OCI-LY3 (cell line): ENCODE measurements at regions not wholly inside any gene's neighbourhood (a gene's known extent, or its start where the extent isn't known, plus 50 kb on each side); places are given as distances from the start of the nearest gene placed in this dataset.
"Not testable (repeated sequence)": the region's sequence is repeated elsewhere in the genome, so short reads cannot be mapped to it uniquely, and the experiment has no call there.

Experiments
- H2AFZ ChIP-seq: fragments of 200-600, 300-600 bp; shearing (Covaris generic); 2 replicates; pipeline ENCODE4 v1.6.0; 2014; ENCODE audit warnings: antibody characterized with exemption, low read depth, low read length
- H3K27ac ChIP-seq: fragments of 200-600, 300-600 bp; sonication (generic); 2 replicates; pipeline ENCODE4 v1.5.1; 2014; ENCODE audit warnings: mild to moderate bottlenecking, low read length, moderate library complexity, mixed read lengths
- H3K27me3 ChIP-seq: fragments of 200-600, 300-600 bp; sonication (generic); 2 replicates; pipeline ENCODE4 v1.6.1; 2014; ENCODE audit warnings: low read depth, low read length, mixed read lengths
- H3K36me3 ChIP-seq: fragments of 200-600, 300-600 bp; sonication (generic); replicated peaks from 2 replicates; pipeline ENCODE3; 2014; ENCODE audit warnings: low read depth, low read length, mixed read lengths
- H3K4me1 ChIP-seq: fragments of 300-600, 200-600 bp; sonication (generic); 2 replicates; pipeline ENCODE4 v1.6.1; 2014; ENCODE audit warnings: low read length, mixed read lengths
- H3K4me2 ChIP-seq: fragments of 200-600, 300-600 bp; sonication (generic); 2 replicates; pipeline ENCODE4 v1.6.1; 2014; ENCODE audit warnings: low read length, mixed read lengths
- H3K4me3 ChIP-seq: fragments of 300-600, 200-600 bp; sonication (generic); 2 replicates; pipeline ENCODE4 v1.5.1; 2014; ENCODE audit warnings: antibody characterized with exemption, mild to moderate bottlenecking, low read length, moderate library complexity
- H3K79me2 ChIP-seq: fragments of 300-600, 200-600 bp; shearing (Covaris generic); 2 replicates; pipeline ENCODE4 v1.6.1; 2014; ENCODE audit warnings: mild to moderate bottlenecking, low read length, mixed read lengths
- H3K9ac ChIP-seq: fragments of 300-600, 200-600 bp; shearing (Covaris generic); 2 replicates; pipeline ENCODE4 v1.6.0; 2014; ENCODE audit warnings: mild to moderate bottlenecking, low read length, moderate library complexity
- H3K9me3 ChIP-seq: fragments of 200-600, 300-600 bp; shearing (Covaris generic); 2 replicates; pipeline ENCODE4 v1.6.1; 2014; ENCODE audit warnings: low read length, mixed read lengths; ENCODE audit not compliant: insufficient read depth
- H4K20me1 ChIP-seq: fragments of 200-600, 300-600 bp; sonication (generic); 2 replicates; pipeline ENCODE4 v1.6.1; 2016; ENCODE audit warnings: low read length, mixed read lengths; ENCODE audit not compliant: insufficient read depth
- CTCF ChIP-seq: fragments of 200-600, 300-600 bp; sonication (generic); IDR thresholded peaks from 2 replicates; pipeline ENCODE4 v1.5.1; 2014; ENCODE audit warnings: antibody characterized with exemption, low read length, low read depth
- EZH2phosphoT487 ChIP-seq: fragments of 200-600 bp; shearing (Covaris generic); IDR thresholded peaks from 2 replicates; pipeline ENCODE4 v1.6.1; 2018; ENCODE audit warnings: antibody characterized with exemption, mixed run types, low read depth

DNA sequence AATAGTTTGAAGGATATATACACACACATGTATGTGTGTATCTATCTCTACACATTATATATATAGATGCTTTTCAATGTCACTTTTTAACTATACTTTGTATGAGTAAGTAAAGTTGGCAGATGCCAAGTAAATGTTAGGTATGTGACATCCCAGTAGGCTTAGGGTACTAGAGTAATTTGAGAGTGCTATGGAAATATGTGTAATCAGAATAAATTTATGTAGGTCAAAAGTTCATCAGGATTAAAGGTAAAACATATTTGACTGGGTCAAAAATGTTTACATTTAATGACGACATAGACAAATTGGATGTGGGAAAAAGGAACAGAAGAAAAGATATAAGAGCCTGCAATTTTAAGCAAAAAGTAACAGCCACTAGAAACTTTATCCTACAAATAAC, 588.8 kb downstream of the ANKRD50 start:
- H3K36me3 ChIP-seq: no peaks in the 10 kb centered on the region
- H3K4me2 ChIP-seq: no peak overlapping the region
- no peaks in the 10 kb centered on the region for H3K9me3 ChIP-seq
- H3K27me3 ChIP-seq: no peaks in the 10 kb centered on the region
- no peak for TF ChIP-seq CTCF
- TF ChIP-seq EZH2phosphoT487: no peak
- no peak overlapping the region for H3K27ac ChIP-seq
- H3K9ac ChIP-seq: no peak overlapping the region
- H4K20me1 ChIP-seq: no peaks in the 10 kb centered on the region
- H3K79me2 ChIP-seq: no peaks in the 10 kb centered on the region
- H3K4me3 ChIP-seq: no peak overlapping the region
- H2AFZ ChIP-seq: no peak overlapping the region
- peaks cover 5% of the 10 kb centered on the region; the same call in 1 of the 2 replicates for H3K4me1 ChIP-seq

- H3K9me3 ChIP-seq, H3K4me1 ChIP-seq, H3K4me3 ChIP-seq, H3K27ac ChIP-seq, H2AFZ ChIP-seq, H3K36me3 ChIP-seq, H4K20me1 ChIP-seq, H3K27me3 ChIP-seq, H3K4me2 ChIP-seq, H3K79me2 ChIP-seq, H3K9ac ChIP-seq: not testable (repeated sequence)
These were observed 581.2 kb downstream of the ANKRD50 start for GRCh38 chr4:124131324-124131723.

DNA sequence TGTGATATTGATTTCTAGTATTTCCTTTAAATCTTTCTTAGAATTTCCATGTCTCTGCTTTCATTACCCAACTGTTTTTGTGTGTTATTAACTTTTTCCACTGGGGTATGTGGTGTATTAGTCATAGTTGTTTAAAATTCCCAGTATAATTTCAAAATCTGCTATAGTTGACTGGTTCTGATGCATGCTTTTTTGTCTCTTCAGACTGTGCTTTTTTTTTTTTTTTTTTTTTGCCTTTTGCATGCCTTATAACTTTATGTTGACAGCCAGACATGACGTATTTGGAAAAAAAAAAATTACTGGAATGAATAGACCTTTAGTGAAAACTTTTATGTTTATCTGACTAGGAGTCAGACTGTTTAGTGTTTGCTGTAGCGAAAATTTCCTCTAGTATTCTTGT, 580.4 kb downstream of the ANKRD50 start:
- Histone ChIP-seq H3K4me2 (no peak overlapping the region), H4K20me1 (no peaks in the 10 kb centered on the region), H3K9ac (no peak overlapping the region), H3K27me3 (no peaks in the 10 kb centered on the region), H3K4me1 (no peaks in the 10 kb centered on the region), H3K4me3 (no peak overlapping the region), H3K79me2 (no peaks in the 10 kb centered on the region), H3K36me3 (no peaks in the 10 kb centered on the region), H3K27ac (no peak overlapping the region), H3K9me3 (no peaks in the 10 kb centered on the region), H2AFZ (no peak overlapping the region)
- TF ChIP-seq CTCF (no peak), EZH2phosphoT487 (no peak)

DNA sequence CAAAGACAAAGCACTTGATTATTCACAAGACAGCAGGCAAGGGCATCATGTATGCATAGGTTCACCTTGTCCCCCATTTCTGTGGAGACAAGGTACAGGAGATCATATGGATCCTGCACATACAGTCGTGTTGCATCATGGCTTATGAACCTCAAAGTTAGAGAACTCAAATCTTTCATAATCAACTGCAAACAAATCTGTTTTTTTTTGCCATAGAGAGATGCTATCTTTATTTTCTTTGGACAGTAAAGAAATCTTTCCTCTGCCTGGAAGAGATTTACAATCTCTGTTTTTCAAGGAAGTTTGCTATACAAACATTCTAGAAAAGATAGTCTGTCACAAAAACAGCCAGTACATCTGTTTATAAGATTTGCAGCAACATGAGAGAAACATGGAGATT, 578.8 kb downstream of the ANKRD50 start:
- no peaks in the 10 kb centered on the region for H4K20me1 ChIP-seq
- no peaks in the 10 kb centered on the region for H3K36me3 ChIP-seq
- H3K4me2 ChIP-seq: no peak overlapping the region
- H3K4me1 ChIP-seq: no peaks in the 10 kb centered on the region
- H2AFZ ChIP-seq: no peak overlapping the region
- H3K79me2 ChIP-seq: no peaks in the 10 kb centered on the region
- H3K9ac ChIP-seq: no peak overlapping the region
- no peaks in the 10 kb centered on the region for H3K27me3 ChIP-seq
- H3K4me3 ChIP-seq: no peak overlapping the region
- TF ChIP-seq CTCF (no peak), EZH2phosphoT487 (no peak)
- no peak overlapping the region for H3K27ac ChIP-seq
- H3K9me3 ChIP-seq: no peaks in the 10 kb centered on the region

- Histone ChIP-seq H3K4me1 (no peaks in the 10 kb centered on the region), H3K79me2 (no peaks in the 10 kb centered on the region)
These were observed 577.1 kb downstream of the ANKRD50 start for GRCh38 chr4:124135409-124135813.

More at GRCh38 chr4:124135409-124135813, 577.1 kb downstream of the ANKRD50 start:
- Histone ChIP-seq H2AFZ (no peak overlapping the region), H3K9ac (no peak overlapping the region), H3K4me2 (no peak overlapping the region), H3K36me3 (no peaks in the 10 kb centered on the region), H3K4me3 (no peak overlapping the region), H3K27me3 (no peaks in the 10 kb centered on the region), H3K27ac (no peak overlapping the region), H3K9me3 (no peaks in the 10 kb centered on the region), H4K20me1 (no peaks in the 10 kb centered on the region)
- TF ChIP-seq EZH2phosphoT487 (no peak), CTCF (no peak)
